ENCODE measurements at regions not wholly inside any gene's neighbourhood (a gene's known extent, or its start where the extent isn't known, plus 50 kb on each side); places are given as distances from the start of the nearest gene placed in this dataset.

GRCh38 chr11:69375316-69376154 lies 81.6 kb downstream of the MYEOV start:
- Histone ChIP-seq H3K27me3 (peaks cover 0 to 22% (median 0%) of the 10 kb centered on the region in 4 donors), H3K27ac (replicated peaks in 1 of 4) (no peak overlapping the region), H3K4me3 (no peak overlapping the region), H3K36me3 (no peaks in the 10 kb centered on the region), H3K9me3 (no peaks in the 10 kb centered on the region), H3K4me1 (no peaks in the 10 kb centered on the region)
- no peak for DNase-seq (ENCODE audit: extremely low spot score)
- no peak for TF ChIP-seq CTCF (IDR thresholded peaks at IDR 0.05)
- intact Hi-C loops (cut with DNase I) = no loop called here
- 93% methylated on average over 16 of the region's 22 CpGs for WGBS

GRCh38 chr11:69376155-69377028 lies 82.4 kb downstream of the MYEOV start:
- TF ChIP-seq CTCF (IDR thresholded peaks at IDR 0.05) (no peak), EP300 (IDR thresholded peaks at IDR 0.05) (no peak), POLR2AphosphoS5 (IDR thresholded peaks at IDR 0.05) (no peak)
- Histone ChIP-seq H3K27me3 (peaks cover 0 to 22% (median 0%) of the 10 kb centered on the region in 4 donors), H3K9me3 (no peaks in the 10 kb centered on the region), H3K36me3 (no peaks in the 10 kb centered on the region), H3K27ac (replicated peaks in 1 of 4) (no peak overlapping the region), H3K4me1 (no peaks in the 10 kb centered on the region), H3K4me3 (no peak overlapping the region)
- no peak for DNase-seq (ENCODE audit: extremely low spot score)
- intact Hi-C loops (cut with DNase I) = no loop called here
- 90% methylated on average over 15 of the region's 20 CpGs for WGBS

GRCh38 chr11:69377029-69377952 lies 83.3 kb downstream of the MYEOV start:
- no peaks in the 10 kb centered on the region for H3K36me3 ChIP-seq
- intact Hi-C loops (cut with DNase I) = no loop called here
- no peak for TF ChIP-seq EP300 (IDR thresholded peaks at IDR 0.05)
- TF ChIP-seq CTCF (IDR thresholded peaks at IDR 0.05) = no peak
- TF ChIP-seq POLR2A (IDR thresholded peaks at IDR 0.05; ENCODE audit: low read depth) = no peak
- TF ChIP-seq POLR2AphosphoS5 (IDR thresholded peaks at IDR 0.05) = no peak
- no peaks in the 10 kb centered on the region for H3K9me3 ChIP-seq
- H3K4me3 ChIP-seq = no peak overlapping the region
- peaks cover 0 to 22% (median 0%) of the 10 kb centered on the region in 4 donors for H3K27me3 ChIP-seq
- no peaks in the 10 kb centered on the region for H3K4me1 ChIP-seq
- no peak for DNase-seq (ENCODE audit: extremely low spot score)
- no peak overlapping the region for H3K27ac ChIP-seq (replicated peaks in 1 of 4)
- 76% methylated on average over 42 of the region's 54 CpGs for WGBS

- TF ChIP-seq POLR2A (IDR thresholded peaks at IDR 0.05; ENCODE audit: low read depth) = no peak
- no peak for TF ChIP-seq CTCF (IDR thresholded peaks at IDR 0.05)
- no peak for TF ChIP-seq POLR2AphosphoS5 (IDR thresholded peaks at IDR 0.05)
- TF ChIP-seq EP300 (IDR thresholded peaks at IDR 0.05) = no peak
- intact Hi-C loops (cut with DNase I) = no loop called here
- no peak overlapping the region for H3K27ac ChIP-seq (replicated peaks in 1 of 4)
These were observed 84.0 kb downstream of the MYEOV start for GRCh38 chr11:69377953-69378302.

More at GRCh38 chr11:69377953-69378302, 84.0 kb downstream of the MYEOV start:
- Histone ChIP-seq H3K4me3 (no peak overlapping the region), H3K36me3 (no peaks in the 10 kb centered on the region), H3K9me3 (no peaks in the 10 kb centered on the region), H3K4me1 (no peaks in the 10 kb centered on the region), H3K27me3 (peaks cover 0 to 22% (median 0%) of the 10 kb centered on the region in 4 donors)
- DNase-seq (ENCODE audit: extremely low spot score) = no peak
- 100% methylated on average over 2 of the region's 13 CpGs for WGBS

Data from esophagus muscularis mucosa (tissue), 4 donors.